GM12875 (cell line): ENCODE measurements at regions not wholly inside any gene's neighbourhood (a gene's known extent, or its start where the extent isn't known, plus 50 kb on each side); places are given as distances from the start of the nearest gene placed in this dataset.

ENCODE experiments used
- H3K4me3 ChIP-seq: one replicate; pipeline ENCODE4 v1.5.1; 2011; ENCODE audit warnings: low read depth, low read length, control low read depth
- TF ChIP-seq, protein P1 (sequence below): IDR thresholded peaks from 2 replicates; pipeline ENCODE4 v1.5.1; 2011; ENCODE audit warnings: low read depth, mild to moderate bottlenecking, control low read depth, inconsistent platforms, low read length, moderate library complexity, borderline replicate concordance; ENCODE audit not compliant: insufficient read depth

DNA sequence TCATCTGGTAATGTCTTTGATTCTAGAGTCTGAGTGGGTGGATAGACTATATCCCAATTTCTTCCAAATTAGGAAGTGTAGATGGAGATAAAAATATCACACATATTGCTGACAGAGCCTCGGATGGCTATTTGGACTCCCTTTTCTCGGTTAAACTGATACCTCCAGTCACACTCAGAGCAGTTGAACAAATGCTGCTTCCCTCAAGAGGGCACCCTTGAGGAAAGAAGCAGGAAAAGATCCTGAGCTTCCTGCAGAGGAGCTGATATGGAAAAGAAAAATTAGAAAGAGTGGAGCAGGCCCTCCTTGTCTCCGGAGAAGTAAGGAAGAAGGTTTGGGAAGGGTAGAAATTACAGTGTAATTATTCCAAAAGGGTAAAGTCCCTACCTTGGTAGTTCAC, 96.2 kb upstream of the CCSER1 start:
- no peak overlapping the region for H3K4me3 ChIP-seq
- TF ChIP-seq, protein P1, sequence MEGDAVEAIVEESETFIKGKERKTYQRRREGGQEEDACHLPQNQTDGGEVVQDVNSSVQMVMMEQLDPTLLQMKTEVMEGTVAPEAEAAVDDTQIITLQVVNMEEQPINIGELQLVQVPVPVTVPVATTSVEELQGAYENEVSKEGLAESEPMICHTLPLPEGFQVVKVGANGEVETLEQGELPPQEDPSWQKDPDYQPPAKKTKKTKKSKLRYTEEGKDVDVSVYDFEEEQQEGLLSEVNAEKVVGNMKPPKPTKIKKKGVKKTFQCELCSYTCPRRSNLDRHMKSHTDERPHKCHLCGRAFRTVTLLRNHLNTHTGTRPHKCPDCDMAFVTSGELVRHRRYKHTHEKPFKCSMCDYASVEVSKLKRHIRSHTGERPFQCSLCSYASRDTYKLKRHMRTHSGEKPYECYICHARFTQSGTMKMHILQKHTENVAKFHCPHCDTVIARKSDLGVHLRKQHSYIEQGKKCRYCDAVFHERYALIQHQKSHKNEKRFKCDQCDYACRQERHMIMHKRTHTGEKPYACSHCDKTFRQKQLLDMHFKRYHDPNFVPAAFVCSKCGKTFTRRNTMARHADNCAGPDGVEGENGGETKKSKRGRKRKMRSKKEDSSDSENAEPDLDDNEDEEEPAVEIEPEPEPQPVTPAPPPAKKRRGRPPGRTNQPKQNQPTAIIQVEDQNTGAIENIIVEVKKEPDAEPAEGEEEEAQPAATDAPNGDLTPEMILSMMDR, result no peak

- TF ChIP-seq, protein P1, result no peak
- H3K4me3 ChIP-seq, result no peak overlapping the region
These were observed 88.1 kb upstream of the CCSER1 start for GRCh38 chr4:90039122-90039521.

- no peak overlapping the region for H3K4me3 ChIP-seq
- TF ChIP-seq, protein P1, result no peak
These were observed 75.2 kb upstream of the CCSER1 start for GRCh38 chr4:90051999-90052398.

DNA sequence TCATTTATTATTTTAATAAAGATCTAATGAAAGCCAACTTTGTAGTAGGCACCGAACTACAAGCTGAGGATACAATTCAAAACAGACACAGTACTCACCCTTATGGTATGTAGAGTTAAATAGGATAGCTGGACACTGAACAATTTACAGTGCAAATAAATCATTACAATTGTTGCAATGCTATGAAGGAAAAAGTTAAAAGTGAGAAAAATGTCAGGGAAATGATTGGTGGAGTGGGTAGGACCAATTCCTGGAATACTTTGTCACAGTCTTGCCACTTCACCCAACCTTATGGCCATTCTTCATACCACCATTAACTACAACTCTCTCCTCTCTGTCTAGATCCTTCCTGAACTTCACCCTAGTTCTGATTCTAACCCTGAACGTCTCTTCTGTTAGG, 70.1 kb upstream of the CCSER1 start:
- no peak overlapping the region for H3K4me3 ChIP-seq
- TF ChIP-seq, protein P1, result no peak

DNA sequence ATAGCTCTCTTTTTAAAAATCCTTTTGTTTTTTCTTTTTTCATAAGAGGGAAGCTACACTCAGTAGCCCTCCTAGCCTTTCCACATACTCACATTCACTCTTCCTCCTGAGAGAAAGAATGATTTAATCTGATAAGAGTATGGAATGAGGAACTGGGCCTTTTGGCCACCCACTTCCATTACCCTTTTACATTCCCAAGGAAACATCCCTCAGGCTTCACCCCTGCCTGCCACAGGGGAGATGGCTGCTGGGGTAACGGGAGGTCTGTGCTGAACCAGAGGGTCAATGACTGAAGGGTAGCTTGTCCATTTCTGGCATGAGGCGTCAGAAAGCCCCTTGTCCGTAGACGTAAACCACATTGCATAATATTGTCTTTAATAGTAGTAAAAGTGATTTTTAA, 67.2 kb upstream of the CCSER1 start:
- H3K4me3 ChIP-seq, result no peak overlapping the region
- TF ChIP-seq, protein P1, result no peak

GRCh38 chr4:90061881-90062280, 65.3 kb upstream of the CCSER1 start:
- no peak overlapping the region for H3K4me3 ChIP-seq
- TF ChIP-seq, protein P1, result no peak

DNA sequence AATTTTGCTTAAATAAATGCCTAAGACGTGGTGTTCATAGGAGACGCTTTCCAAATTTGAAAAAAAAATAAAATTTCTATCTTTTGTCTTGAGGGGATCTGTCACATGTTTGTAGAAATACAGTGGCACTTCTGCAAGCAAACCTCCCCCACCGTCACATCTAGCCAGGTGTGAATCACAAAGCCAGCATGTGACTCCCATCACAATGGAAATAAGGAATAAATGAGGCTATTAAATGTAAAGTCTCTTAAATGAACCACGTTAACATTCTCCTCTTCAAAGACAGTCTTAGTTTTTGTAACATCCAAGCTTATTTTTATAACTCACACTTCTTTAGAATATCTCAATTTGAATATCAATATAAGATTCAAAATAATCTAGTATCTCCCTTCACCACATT, 63.0 kb upstream of the CCSER1 start:
- no peak overlapping the region for H3K4me3 ChIP-seq
- TF ChIP-seq, protein P1, result no peak
